ENCODE measurements at regions not wholly inside any gene's neighbourhood (a gene's known extent, or its start where the extent isn't known, plus 50 kb on each side); places are given as distances from the start of the nearest gene placed in this dataset.
A peak's percentile ranks its signal among the peaks of the same experiment; 100 is the strongest.

DNA sequence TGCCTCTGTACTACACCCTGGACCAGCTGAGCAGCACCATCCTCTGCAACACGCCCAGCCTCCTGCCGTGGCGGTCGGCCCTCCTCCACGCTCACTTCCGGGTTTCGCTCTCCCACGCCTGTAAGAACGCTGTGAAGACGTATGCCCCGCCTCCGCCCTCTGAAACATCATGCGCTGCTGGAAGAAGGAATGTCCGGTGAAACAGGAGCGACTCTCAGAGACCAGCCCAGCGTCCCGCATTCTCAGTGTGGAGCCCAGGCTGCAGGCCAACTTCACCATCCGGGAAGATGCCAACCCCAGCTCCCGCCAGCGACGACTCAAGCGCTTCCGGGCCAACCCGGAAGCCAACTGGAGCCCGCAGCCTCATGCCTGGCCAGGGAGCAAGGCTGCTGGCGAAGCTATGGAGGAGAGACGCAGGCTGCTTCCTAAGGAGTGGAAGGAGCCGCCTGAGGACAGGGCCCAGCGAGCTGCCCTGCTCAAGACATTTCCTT lies 186.1 kb upstream of the SLITRK2 start:
- DNase-seq, result no peak

DNA sequence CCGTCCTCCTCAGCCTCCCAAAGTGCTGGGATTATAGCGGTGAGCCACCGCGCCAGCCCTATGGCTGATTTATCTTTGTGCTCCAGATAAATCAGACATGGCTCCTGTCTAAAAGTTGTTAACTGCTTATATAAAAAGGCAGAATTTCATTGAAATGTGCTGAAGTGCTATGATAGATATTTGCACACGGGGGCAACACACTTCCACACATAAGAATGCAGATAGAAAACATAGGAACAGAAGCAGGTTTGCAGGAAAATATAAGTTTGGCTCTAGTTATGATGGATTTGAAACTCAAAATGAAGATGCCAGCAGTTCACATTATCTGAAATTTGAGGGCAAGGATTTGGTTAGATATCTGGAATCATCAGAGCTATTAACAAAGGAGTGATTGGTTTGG lies 163.1 kb upstream of the SLITRK2 start:
- DNase-seq, result no peak

DNA sequence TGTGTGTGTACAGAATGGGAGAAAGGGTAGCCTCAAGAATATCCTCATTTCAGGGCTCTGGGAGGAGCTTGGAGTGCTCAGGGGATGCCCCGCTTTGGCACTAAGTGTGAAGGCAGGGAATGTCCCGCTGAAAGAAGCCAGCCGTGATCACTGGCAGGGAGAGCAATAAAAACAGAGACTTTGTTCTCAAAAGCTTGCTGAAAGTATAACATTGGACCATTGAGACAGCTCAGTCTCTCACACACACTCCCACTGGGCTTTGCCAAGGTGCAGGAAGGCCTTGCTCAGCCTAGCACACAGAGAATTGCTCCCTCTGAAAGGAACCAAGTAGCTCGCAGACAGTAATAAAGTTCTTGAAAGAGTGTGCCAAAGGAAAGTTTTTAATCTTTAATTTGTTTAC lies 143.8 kb upstream of the SLITRK2 start:
- no peak for DNase-seq

- no peak for DNase-seq
Observed at GRCh38 chrX:145677109-145677817, 140.4 kb upstream of the SLITRK2 start.

DNA sequence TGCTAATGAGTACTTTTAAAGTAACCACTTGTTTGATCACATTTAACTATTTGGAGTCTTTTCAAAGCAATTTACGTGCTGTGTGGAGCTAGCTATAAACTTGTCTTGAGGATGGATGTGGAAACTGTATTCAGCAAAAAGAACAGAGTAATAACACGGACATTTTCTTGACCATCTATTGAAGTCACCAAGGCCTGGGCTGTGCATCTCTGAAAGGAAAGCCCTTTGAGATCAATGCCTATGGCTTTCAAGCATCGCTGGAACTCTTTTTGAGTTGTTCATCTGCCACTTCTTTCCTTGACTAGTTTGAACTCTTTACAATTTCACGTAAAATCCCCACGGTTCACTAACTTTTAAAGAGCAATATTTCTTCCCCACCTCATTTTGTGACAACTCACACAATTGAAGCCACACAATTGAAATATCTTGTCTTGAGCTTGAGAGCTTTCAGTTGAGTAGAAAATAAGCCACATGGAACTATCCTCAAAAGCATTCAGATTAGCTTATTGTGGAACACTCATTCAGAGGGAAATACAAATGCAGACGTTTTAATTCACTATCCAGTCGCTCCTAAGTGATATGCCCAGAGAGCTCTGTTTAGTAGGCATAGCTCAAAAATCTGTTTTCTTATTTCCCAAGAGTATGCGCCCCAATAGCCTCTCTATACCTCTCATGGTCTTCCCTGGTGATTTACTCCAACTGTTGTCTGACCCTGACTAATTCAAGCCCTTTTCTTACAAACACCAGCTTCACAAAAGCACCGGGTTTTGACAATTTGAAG lies 134.9 kb upstream of the SLITRK2 start:
- no peak for DNase-seq

- no peak for DNase-seq
Observed at GRCh38 chrX:145687146-145687545, 130.5 kb upstream of the SLITRK2 start.

DNA sequence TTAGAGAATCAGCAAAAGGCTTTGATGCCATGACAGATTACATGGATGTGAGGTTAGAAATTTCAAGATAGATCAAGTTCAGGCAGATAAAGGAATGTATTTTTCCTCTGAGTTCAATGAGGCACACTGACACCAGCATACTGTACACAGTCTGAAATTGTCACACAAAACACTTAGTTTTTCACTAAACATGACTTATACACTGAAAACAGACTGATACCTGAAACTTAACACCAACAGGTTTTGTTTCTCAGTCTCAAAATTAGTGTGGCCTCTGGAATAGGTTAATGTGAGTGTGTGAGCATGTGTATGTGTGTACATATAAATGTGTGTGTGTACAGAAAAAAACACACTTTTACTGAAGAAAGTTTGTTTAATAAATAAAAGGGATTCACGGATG lies 129.9 kb upstream of the SLITRK2 start:
- no peak for DNase-seq

- DNase-seq, result no peak
Observed at GRCh38 chrX:145694048-145694447, 123.6 kb upstream of the SLITRK2 start.

- no peak for DNase-seq
Observed at GRCh38 chrX:145715641-145716138, 101.9 kb upstream of the SLITRK2 start.

DNA sequence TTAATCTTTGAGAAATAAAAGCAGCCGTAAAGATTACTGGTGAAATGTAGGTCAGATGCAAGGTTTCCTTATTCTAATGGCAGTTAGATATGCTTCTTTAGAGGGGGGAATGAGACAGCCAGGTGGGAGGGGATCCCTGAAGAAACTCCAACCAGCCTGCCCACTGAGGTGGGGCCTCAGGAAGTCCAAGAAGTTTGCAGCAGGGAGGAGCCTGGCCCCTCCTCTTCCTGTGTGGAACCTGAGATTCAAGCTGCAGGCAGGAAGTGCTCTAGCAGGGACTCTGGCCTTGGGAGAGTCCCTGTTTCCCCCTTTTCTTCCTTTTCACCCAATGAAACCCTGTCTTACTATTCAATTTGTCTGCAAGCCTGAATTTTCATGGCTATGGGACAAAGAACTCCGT lies 101.4 kb upstream of the SLITRK2 start:
- no peak for DNase-seq

- no peak for DNase-seq
Observed at GRCh38 chrX:145727476-145727875, 90.2 kb upstream of the SLITRK2 start.

- DNase-seq, result peak; percentile 16
Observed at GRCh38 chrX:145729635-145730034, 88.0 kb upstream of the SLITRK2 start.

DNA sequence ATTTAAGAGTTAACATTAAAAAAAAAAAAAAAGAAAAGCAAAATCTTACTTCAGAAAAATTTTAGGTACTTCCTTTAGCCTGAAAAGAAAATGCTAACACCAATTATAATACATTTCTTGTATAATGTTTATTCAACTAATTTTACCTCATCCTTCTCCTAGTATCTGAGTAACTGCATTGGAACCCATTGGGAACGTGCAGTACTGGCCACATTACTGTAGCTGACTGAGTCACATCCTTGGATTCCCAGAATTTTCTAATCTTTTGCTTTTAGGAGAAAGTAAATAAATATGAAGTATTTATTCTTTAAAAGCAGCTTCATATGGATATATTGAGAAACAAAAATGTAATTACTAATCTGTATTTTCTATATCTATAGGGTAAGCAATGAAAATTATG lies 82.6 kb upstream of the SLITRK2 start:
- DNase-seq, result no peak

DNA sequence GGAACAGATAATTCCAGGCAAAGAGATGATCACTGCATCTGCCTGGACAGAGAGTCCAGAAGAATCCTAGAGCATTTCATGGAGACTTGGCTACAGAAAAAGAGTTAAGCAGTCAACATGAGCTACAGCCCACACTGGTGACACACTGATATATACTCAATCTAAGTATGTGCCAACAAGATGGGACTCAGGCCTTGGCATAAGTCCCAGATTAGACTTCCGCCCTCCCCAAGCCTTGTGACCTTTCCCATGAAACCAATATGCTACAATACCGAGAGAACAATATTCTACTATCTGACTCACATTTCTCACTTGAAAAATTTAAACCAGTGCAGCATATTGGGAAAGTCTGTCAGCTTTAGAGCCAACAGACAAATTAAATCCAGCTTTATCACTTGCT lies 65.7 kb upstream of the SLITRK2 start:
- no peak for DNase-seq

Measured in fibroblast of upper back skin (primary cell).